Muscle layer of duodenum (tissue), 2 donors: ENCODE measurements at regions not wholly inside any gene's neighbourhood (a gene's known extent, or its start where the extent isn't known, plus 50 kb on each side); places are given as distances from the start of the nearest gene placed in this dataset.

Experiments
- H3K27ac ChIP-seq: one replicate; pipeline ENCODE4 v1.7.0; 2013; ENCODE audit warnings: mild to moderate bottlenecking, low read length
- H3K27me3 ChIP-seq: one replicate; pipeline ENCODE4 v1.7.0; 2013; ENCODE audit warnings: low read depth, mild to moderate bottlenecking, control low read depth, low read length
- H3K36me3 ChIP-seq, 2 donors: one replicate each; pipeline ENCODE4 v1.7.0; 2013; ENCODE audit warnings: low read length in 2 of 2, control low read depth in 1 of 2, mild to moderate bottlenecking in 1 of 2; ENCODE audit not compliant: insufficient read depth in 2 of 2, control insufficient read depth in 1 of 2
- H3K4me1 ChIP-seq, 2 donors: one replicate each; pipeline ENCODE4 v1.7.0; 2013; ENCODE audit warnings: low read length in 2 of 2, mild to moderate bottlenecking in 2 of 2, control low read depth in 1 of 2, moderate library complexity in 1 of 2; ENCODE audit not compliant: insufficient read depth in 2 of 2, control insufficient read depth in 1 of 2
- H3K4me3 ChIP-seq, 2 donors: one replicate each; pipeline ENCODE4 v1.7.0; 2013; ENCODE audit warnings: low read length in 2 of 2, low read depth in 1 of 2, mild to moderate bottlenecking in 1 of 2
- H3K9me3 ChIP-seq, 2 donors: one replicate each; pipeline ENCODE4 v1.7.0; 2013; ENCODE audit warnings: low read length in 2 of 2, control low read depth in 1 of 2, mild to moderate bottlenecking in 1 of 2; ENCODE audit not compliant: control insufficient read depth in 1 of 2
- donor health status: healthy.

GRCh38 chr1:81446000-81446669 lies 354.6 kb upstream of the ADGRL2 start:
- no peaks in the 10 kb centered on the region for H3K27me3 ChIP-seq
- no peaks in the 10 kb centered on the region for H3K4me1 ChIP-seq
- no peak overlapping the region for H3K27ac ChIP-seq
- H3K4me3 ChIP-seq, result no peak overlapping the region
- H3K9me3 ChIP-seq, result no peaks in the 10 kb centered on the region
- H3K36me3 ChIP-seq, result no peaks in the 10 kb centered on the region

DNA sequence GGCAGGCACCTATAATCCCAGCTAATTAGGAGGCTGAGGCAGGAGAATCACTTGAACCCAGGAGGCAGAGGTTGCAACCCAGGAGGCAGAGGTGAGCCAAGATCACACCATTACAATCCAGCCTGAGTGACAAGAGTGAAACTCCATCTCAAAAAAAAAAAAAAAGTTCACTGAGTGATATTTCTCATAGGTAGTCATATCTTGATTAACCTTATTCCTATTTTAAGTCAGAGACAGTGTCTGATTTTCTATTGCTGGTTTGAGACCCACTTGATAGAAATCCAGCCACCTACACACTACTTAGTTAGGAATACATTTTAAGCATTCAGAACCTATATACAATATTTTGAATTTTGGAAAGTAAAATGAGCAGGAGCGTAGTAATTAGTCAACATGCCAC lies 357.4 kb upstream of the ADGRL2 start:
- H3K36me3 ChIP-seq, result no peaks in the 10 kb centered on the region
- no peaks in the 10 kb centered on the region for H3K9me3 ChIP-seq
- no peaks in the 10 kb centered on the region for H3K4me1 ChIP-seq
- H3K27me3 ChIP-seq, result no peaks in the 10 kb centered on the region
- no peak overlapping the region for H3K4me3 ChIP-seq
- H3K27ac ChIP-seq, result no peak overlapping the region

DNA sequence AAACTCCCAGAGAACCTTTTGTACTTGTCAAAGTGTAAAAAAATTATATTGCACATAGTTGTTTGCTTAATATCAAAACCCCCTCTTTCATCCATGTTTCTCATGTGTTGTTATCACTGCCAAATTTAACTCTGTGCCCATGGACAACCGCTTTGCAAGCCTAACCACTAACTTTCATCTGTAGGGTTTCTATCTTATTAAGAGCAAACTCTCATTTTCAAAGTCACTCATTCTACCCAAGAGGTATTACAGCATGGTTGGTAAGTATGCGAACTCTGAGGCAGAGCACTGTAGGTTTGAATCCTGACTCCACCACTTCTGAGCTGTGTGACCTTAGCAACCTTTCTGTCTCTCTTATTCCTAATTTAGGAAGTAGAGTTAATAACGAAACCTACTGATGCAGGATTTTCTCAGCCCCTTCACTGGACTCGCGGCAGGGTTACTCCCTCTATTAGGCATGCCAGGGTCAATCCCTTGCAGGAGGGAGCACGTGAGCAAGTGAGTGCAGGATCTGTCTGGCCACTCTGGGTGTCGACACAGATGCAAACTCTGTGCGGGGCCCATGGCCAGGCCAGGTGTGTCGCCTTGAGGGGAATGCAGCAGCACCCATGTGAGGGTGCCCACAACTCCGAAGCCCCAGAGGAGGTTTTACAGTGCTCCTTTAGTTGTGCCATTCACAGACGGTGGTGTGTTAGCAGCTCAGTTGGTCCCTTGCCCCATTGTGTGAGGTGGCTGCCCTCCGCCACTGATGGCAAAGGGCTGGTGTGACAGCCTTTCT lies 361.5 kb upstream of the ADGRL2 start:
- Histone ChIP-seq H3K4me1 (no peaks in the 10 kb centered on the region), H3K36me3 (no peaks in the 10 kb centered on the region), H3K27me3 (no peaks in the 10 kb centered on the region), H3K27ac (no peak overlapping the region), H3K9me3 (no peaks in the 10 kb centered on the region), H3K4me3 (no peak overlapping the region)

- Histone ChIP-seq H3K36me3 (no peaks in the 10 kb centered on the region), H3K9me3 (no peaks in the 10 kb centered on the region), H3K4me3 (no peak overlapping the region), H3K27ac (no peak overlapping the region), H3K4me1 (peaks cover 0 to 2% of the 10 kb centered on the region in 2 donors), H3K27me3 (no peaks in the 10 kb centered on the region)
Measured at GRCh38 chr1:81437649-81438048, 363.1 kb upstream of the ADGRL2 start.

DNA sequence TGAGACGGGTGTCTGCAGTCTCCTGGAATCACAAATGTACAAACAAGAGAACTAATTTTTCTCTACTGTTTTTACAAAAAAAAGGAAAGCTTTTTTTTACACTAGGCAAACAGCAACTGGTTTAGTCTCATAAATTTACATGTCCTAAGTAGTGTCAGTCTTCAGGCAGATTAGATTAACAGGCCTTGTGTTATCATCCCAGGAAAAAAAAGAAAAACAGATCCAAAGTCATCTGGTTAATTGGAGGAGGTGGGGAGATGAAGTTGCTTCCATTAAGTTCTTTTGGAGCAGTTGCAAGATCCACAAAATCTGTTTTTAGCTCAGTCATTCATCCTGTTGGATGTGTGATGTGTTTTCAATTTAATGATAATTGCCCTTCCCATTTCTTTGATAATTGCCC lies 363.5 kb upstream of the ADGRL2 start:
- Histone ChIP-seq H3K4me3 (no peak overlapping the region), H3K9me3 (no peaks in the 10 kb centered on the region), H3K27me3 (no peaks in the 10 kb centered on the region), H3K36me3 (no peaks in the 10 kb centered on the region), H3K27ac (no peak overlapping the region), H3K4me1 (peaks cover 0 to 4% of the 10 kb centered on the region in 2 donors)

- no peaks in the 10 kb centered on the region for H3K9me3 ChIP-seq
Measured at GRCh38 chr1:81435175-81435574, 365.6 kb upstream of the ADGRL2 start.

DNA sequence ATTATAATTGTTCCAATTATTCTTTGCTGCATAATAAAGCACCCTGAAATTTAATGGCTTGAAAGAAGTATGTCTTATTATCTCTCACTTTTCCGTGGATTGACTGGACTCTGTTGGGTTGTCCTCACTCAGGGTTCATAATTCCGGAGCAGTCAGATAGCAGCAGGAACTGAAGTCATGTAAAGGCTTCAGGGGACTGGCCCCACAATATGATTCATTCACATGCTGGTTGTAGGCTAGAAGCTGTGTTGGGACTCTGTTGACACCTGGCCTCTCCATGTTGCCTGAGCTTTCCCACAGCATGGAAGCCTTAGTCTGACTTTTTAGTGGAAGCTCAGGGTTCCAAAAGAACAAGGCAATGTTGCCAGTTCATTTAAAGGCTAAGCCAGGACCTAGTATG lies 367.1 kb upstream of the ADGRL2 start:
- Histone ChIP-seq H3K36me3 (no peaks in the 10 kb centered on the region), H3K27ac (no peak overlapping the region), H3K4me3 (no peak overlapping the region), H3K27me3 (no peaks in the 10 kb centered on the region), H3K9me3 (no peaks in the 10 kb centered on the region), H3K4me1 (peaks cover 0 to 4% of the 10 kb centered on the region in 2 donors)

More at GRCh38 chr1:81435175-81435574, 365.6 kb upstream of the ADGRL2 start:
- Histone ChIP-seq H3K27ac (no peak overlapping the region), H3K36me3 (no peaks in the 10 kb centered on the region), H3K4me3 (no peak overlapping the region), H3K4me1 (peaks cover 0 to 4% of the 10 kb centered on the region in 2 donors), H3K27me3 (no peaks in the 10 kb centered on the region)

DNA sequence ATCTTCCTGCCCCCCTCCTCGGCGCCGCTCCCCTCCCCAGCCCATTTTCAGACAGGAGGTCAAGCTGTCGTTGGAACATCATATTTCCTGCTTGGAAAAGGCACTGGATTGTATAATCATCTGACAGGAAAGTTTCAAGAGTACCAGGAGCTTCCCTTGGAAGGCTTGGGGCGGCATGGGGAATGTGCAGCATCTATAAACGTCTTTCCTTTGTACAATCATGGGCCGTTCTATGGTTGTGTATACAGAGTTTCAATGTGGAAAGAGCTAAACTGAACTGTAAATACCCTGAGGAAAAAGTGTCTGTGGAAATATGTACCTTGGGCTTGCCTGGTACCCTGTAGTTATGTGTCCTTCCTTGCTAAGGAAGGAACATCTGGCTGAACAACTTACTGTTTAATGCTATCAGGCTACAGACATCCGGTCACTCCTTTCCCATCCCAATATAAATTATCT lies 368.1 kb upstream of the ADGRL2 start:
- H3K36me3 ChIP-seq, result no peaks in the 10 kb centered on the region
- no peak overlapping the region for H3K27ac ChIP-seq
- H3K4me1 ChIP-seq, result peaks cover 0 to 4% of the 10 kb centered on the region in 2 donors
- H3K4me3 ChIP-seq, result no peak overlapping the region
- no peaks in the 10 kb centered on the region for H3K9me3 ChIP-seq
- H3K27me3 ChIP-seq, result no peaks in the 10 kb centered on the region

GRCh38 chr1:81432059-81432458 lies 368.7 kb upstream of the ADGRL2 start:
- H3K9me3 ChIP-seq, result no peaks in the 10 kb centered on the region
- H3K4me3 ChIP-seq, result no peak overlapping the region
- H3K27ac ChIP-seq, result no peak overlapping the region
- H3K36me3 ChIP-seq, result no peaks in the 10 kb centered on the region
- peaks cover 0 to 4% of the 10 kb centered on the region in 2 donors for H3K4me1 ChIP-seq
- no peaks in the 10 kb centered on the region for H3K27me3 ChIP-seq

DNA sequence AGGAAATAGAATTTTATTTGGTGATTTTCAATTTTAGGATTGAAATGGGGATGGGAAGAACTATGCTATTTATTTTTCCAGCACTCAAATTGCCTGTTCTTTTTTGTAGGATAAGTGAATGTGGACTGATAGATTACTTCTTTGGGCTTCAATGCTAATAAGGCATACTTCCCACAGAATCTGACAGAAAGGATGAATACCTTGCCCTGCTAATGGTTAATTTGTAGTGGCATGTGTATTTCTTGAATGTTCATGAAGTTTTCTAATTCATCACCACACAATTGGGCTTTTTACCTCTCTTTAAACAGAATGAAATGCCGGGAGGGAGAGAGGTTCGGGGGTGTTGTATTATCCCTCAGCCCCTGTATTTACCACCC lies 369.1 kb upstream of the ADGRL2 start:
- Histone ChIP-seq H3K36me3 (no peaks in the 10 kb centered on the region), H3K27me3 (no peaks in the 10 kb centered on the region), H3K9me3 (no peaks in the 10 kb centered on the region), H3K4me1 (peaks cover 0 to 4% of the 10 kb centered on the region in 2 donors), H3K4me3 (no peak overlapping the region), H3K27ac (no peak overlapping the region)

DNA sequence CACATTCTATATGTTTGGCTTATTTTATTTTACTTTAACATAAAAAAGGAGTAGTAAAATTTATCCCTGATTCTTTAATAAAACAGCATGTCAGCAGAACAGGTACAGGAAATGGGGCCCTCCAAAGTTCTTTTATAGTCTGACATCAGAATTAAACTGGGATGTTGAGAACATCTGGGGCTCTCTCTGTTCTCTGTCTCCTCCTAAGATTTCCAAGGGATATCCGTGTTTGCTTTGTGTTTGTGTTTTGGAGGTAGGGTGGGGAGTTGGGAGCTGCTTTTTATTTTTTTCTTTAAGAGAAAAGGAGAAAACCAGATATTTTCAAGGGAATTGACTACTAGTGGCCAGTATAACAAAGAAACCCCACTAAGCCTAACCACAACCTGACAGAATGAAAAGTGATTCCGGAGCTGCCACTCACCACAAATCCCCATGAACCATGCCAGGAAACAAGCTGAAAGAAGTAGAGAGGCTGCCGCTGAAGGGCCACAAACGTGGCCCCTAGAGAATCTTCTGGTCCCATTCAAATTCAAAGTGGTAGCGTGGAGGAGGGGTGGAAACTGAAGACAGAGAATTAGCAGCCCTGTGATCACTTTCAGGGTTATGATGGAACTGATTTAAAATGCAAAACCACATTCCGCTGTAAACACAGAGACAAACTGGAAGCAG lies 369.6 kb upstream of the ADGRL2 start:
- no peak overlapping the region for H3K27ac ChIP-seq
- H3K4me1 ChIP-seq, result peaks cover 0 to 4% of the 10 kb centered on the region in 2 donors
- no peaks in the 10 kb centered on the region for H3K27me3 ChIP-seq
- H3K36me3 ChIP-seq, result no peaks in the 10 kb centered on the region
- H3K9me3 ChIP-seq, result no peaks in the 10 kb centered on the region
- no peak overlapping the region for H3K4me3 ChIP-seq
